Retinal pigment epithelial cell (primary cell): ENCODE measurements at regions not wholly inside any gene's neighbourhood (a gene's known extent, or its start where the extent isn't known, plus 50 kb on each side); places are given as distances from the start of the nearest gene placed in this dataset.

Source experiments
- DNase-seq: peaks from one replicate; pipeline ENCODE4 v3.0.0-alpha.2; 2010; ENCODE audit warnings: low read depth
- H3K4me3 ChIP-seq: 2 replicates; pipeline ENCODE4 v1.5.1; 2011; ENCODE audit warnings: mild to moderate bottlenecking, low read length, control low read depth, moderate library complexity
- TF ChIP-seq, protein P1 (sequence below): conservative IDR thresholded peaks from 2 replicates; pipeline ENCODE4 v1.5.1; 2011; ENCODE audit warnings: low read depth, low read length, control low read depth, inconsistent platforms

DNA sequence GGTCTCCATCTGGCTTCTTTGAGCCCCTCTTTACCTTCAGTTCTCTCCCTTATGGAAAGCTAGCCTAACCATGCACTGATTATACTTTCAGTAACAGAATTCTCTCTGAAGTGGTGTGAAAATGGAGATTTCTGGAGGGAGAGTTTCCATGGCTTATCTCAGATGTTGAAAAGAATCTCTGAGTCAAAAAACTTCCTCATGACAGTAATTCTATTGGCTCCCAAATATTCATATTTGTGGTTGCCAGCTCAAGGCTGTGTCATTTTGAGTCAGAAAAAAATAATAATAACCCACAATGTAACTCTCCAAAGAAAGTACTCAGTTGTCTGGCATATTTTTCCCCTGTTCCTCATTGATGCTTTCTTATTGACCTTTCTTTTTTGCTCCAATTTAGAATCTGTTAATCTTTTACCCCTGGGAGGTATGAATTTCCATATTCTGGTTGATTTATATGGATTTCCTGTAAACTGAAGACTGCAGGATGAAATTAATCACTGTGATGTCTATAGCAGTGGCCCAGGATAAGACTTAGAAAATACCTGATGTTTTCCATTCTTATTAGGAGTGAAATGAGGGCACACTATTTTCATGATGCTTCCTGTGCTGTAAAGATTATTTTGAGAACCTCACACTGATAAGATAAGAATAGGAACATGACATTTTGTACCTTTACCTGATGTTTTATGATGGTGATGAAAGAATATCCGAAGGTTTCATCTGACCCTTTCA is 149.5 kb upstream of the EPHA3 start:
- TF ChIP-seq, protein P1, sequence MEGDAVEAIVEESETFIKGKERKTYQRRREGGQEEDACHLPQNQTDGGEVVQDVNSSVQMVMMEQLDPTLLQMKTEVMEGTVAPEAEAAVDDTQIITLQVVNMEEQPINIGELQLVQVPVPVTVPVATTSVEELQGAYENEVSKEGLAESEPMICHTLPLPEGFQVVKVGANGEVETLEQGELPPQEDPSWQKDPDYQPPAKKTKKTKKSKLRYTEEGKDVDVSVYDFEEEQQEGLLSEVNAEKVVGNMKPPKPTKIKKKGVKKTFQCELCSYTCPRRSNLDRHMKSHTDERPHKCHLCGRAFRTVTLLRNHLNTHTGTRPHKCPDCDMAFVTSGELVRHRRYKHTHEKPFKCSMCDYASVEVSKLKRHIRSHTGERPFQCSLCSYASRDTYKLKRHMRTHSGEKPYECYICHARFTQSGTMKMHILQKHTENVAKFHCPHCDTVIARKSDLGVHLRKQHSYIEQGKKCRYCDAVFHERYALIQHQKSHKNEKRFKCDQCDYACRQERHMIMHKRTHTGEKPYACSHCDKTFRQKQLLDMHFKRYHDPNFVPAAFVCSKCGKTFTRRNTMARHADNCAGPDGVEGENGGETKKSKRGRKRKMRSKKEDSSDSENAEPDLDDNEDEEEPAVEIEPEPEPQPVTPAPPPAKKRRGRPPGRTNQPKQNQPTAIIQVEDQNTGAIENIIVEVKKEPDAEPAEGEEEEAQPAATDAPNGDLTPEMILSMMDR: no peak
- no peak overlapping the region for H3K4me3 ChIP-seq
- DNase-seq: no peak

GRCh38 chr3:88960019-88960418 is 147.4 kb upstream of the EPHA3 start:
- TF ChIP-seq, protein P1: no peak
- DNase-seq: no peak
- no peak overlapping the region for H3K4me3 ChIP-seq

DNA sequence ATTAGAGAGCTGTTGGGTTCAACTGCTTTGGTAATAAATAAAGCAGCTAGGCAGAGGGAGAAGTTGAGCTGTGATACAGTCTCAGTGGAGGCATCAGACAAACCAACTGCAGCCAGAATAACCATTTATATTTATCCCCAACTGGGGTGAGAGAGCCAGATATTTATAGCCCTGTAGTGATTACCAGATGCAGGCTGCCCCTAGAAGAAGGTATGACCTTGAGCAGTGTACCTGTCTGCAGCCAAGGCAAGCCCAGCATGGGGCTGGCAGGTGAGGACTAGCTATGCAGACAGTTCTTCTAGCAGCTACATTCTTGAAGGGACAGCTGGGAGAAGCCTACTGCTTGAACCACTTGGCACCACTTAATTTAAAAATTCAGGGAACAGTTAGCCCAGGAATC is 144.4 kb upstream of the EPHA3 start:
- TF ChIP-seq, protein P1: no peak
- H3K4me3 ChIP-seq: no peak overlapping the region
- DNase-seq: no peak

DNA sequence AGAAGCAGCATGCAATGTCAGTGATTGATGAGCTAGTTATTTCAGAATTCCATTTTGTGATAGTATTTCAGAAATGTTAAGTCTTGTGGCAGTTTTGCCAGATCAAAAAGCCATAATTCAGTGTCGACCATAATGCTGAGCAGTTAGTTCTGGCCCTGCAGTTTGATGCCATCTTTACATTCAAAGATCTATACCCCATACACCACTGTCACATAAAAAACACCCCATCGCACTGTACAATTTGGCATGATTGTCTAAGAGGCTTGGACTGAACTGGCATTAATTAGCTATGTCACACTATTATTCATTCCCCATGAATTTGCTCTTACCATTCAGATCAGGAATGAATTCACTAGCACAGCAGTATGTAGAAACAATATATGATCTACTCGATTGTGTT is 127.7 kb upstream of the EPHA3 start:
- H3K4me3 ChIP-seq: no peak overlapping the region
- DNase-seq: no peak
- TF ChIP-seq, protein P1: no peak

- TF ChIP-seq, protein P1: no peak
- no peak for DNase-seq
- H3K4me3 ChIP-seq: no peak overlapping the region
Measured at GRCh38 chr3:88983458-88983857, 124.0 kb upstream of the EPHA3 start.

- peak; percentile 48 for DNase-seq
- H3K4me3 ChIP-seq: no peak overlapping the region
- TF ChIP-seq, protein P1: no peak
Measured at GRCh38 chr3:88984256-88984655, 123.2 kb upstream of the EPHA3 start.

DNA sequence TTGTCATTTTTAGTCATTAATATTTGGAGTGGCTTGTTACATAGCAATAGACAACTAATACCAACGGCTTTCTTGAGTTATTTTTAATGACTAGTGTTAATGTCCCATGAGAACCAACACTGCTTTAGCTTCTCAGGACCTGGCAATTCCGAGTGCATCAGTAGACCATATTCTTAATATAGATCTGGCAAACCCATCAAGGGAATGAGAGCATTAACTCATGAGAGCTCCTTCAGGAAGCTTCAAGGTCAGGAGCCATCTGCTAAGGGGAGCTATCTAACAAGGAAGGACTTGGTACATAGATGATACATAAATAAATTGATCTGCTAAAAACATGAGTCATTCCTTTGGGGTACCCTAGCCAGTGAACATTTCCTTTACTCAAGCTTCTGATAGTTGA is 122.6 kb upstream of the EPHA3 start:
- TF ChIP-seq, protein P1: no peak
- no peak overlapping the region for H3K4me3 ChIP-seq
- no peak for DNase-seq
